H9 (cell line): ENCODE measurements at regions not wholly inside any gene's neighbourhood (a gene's known extent, or its start where the extent isn't known, plus 50 kb on each side); places are given as distances from the start of the nearest gene placed in this dataset.

ENCODE experiments used
- DNase-seq: peaks from one replicate; pipeline ENCODE4 v3.0.0-alpha.2; 2017
- H2AFZ ChIP-seq: one replicate; pipeline ENCODE4 v1.6.1; 2013; ENCODE audit warnings: mild to moderate bottlenecking, low read length, control low read depth, moderate library complexity
- H2AK5ac ChIP-seq: 2 replicates; pipeline ENCODE4 v1.6.1; 2013; ENCODE audit warnings: low read length, control low read depth, mixed read lengths; ENCODE audit not compliant: insufficient read length
- H2BK120ac ChIP-seq: one replicate; pipeline ENCODE4 v1.6.1; 2013; ENCODE audit warnings: low read depth, mild to moderate bottlenecking, low read length, control low read depth, inconsistent platforms; ENCODE audit not compliant: poor library complexity, severe bottlenecking
- H2BK12ac ChIP-seq: 2 replicates; pipeline ENCODE4 v1.6.1; 2013; ENCODE audit warnings: low read length, control low read depth, mixed read lengths, low read depth; ENCODE audit not compliant: insufficient read length
- H2BK15ac ChIP-seq: 2 replicates; pipeline ENCODE4 v1.6.1; 2013; ENCODE audit warnings: low read depth, low read length, control low read depth
- H2BK20ac ChIP-seq: one replicate; pipeline ENCODE4 v1.6.1; 2013; ENCODE audit warnings: low read depth, mild to moderate bottlenecking, low read length, control low read depth, inconsistent platforms; ENCODE audit not compliant: poor library complexity, severe bottlenecking
- H2BK5ac ChIP-seq: 2 replicates; pipeline ENCODE4 v1.6.1; 2013; ENCODE audit warnings: low read length, control low read depth, mixed read lengths; ENCODE audit not compliant: insufficient read length
- H3K14ac ChIP-seq: 2 replicates; pipeline ENCODE4 v1.6.1; 2013; ENCODE audit warnings: low read length, control low read depth; ENCODE audit not compliant: insufficient read depth
- H3K18ac ChIP-seq: 2 replicates; pipeline ENCODE4 v1.6.1; 2013; ENCODE audit warnings: low read depth, mild to moderate bottlenecking, mixed read lengths, low read length, control low read depth; ENCODE audit not compliant: insufficient read length
- H3K23ac ChIP-seq: 2 replicates; pipeline ENCODE4 v1.6.1; 2013; ENCODE audit warnings: low read length, control low read depth, mixed read lengths, low read depth; ENCODE audit not compliant: insufficient read length
- H3K23me2 ChIP-seq: 2 replicates; pipeline ENCODE4 v1.6.1; 2013; ENCODE audit warnings: low read depth, mild to moderate bottlenecking, mixed read lengths, low read length, control low read depth; ENCODE audit not compliant: insufficient read length, poor library complexity, severe bottlenecking
- H3K27ac ChIP-seq: 2 replicates; pipeline ENCODE4 v1.5.1; 2013; ENCODE audit warnings: low read length, control low read depth, mixed read lengths, low read depth; ENCODE audit not compliant: insufficient read length
- H3K27me3 ChIP-seq: 2 replicates; pipeline ENCODE4 v1.6.1; 2013; ENCODE audit warnings: low read length, control low read depth, inconsistent platforms; ENCODE audit not compliant: insufficient read depth
- H3K4ac ChIP-seq: 2 replicates; pipeline ENCODE4 v1.6.1; 2013; ENCODE audit warnings: low read depth, mild to moderate bottlenecking, control low read depth, inconsistent platforms, low read length, moderate library complexity
- H3K4me1 ChIP-seq: 2 replicates; pipeline ENCODE4 v1.6.1; 2013; ENCODE audit warnings: low read length, control low read depth, inconsistent platforms; ENCODE audit not compliant: insufficient read depth
- H3K4me2 ChIP-seq: 2 replicates; pipeline ENCODE4 v1.6.1; 2013; ENCODE audit warnings: low read length, control low read depth, mixed read lengths; ENCODE audit not compliant: insufficient read length, insufficient read depth
- H3K56ac ChIP-seq: 2 replicates; pipeline ENCODE4 v1.6.1; 2013; ENCODE audit warnings: low read depth, mild to moderate bottlenecking, mixed read lengths, low read length, control low read depth; ENCODE audit not compliant: insufficient read length
- H3K79me1 ChIP-seq: 2 replicates; pipeline ENCODE4 v1.6.1; 2013; ENCODE audit warnings: low read depth, mild to moderate bottlenecking, moderate library complexity, low read length, control low read depth, inconsistent platforms; ENCODE audit not compliant: insufficient read depth, poor library complexity, severe bottlenecking
- H3K79me2 ChIP-seq: 2 replicates; pipeline ENCODE4 v1.6.1; 2013; ENCODE audit warnings: low read length, control low read depth, inconsistent platforms; ENCODE audit not compliant: insufficient read depth
- H3K9ac ChIP-seq: 2 replicates; pipeline ENCODE4 v1.6.1; 2013; ENCODE audit warnings: low read length, control low read depth, mixed read lengths; ENCODE audit not compliant: insufficient read length; ENCODE audit errors: extremely low read depth
- H3K9me3 ChIP-seq: one replicate; pipeline ENCODE4 v1.6.1; 2013; ENCODE audit warnings: low read depth, low read length, inconsistent platforms; ENCODE audit not compliant: control insufficient read depth
- H3T11ph ChIP-seq: one replicate; pipeline ENCODE4 v1.6.1; 2013; ENCODE audit warnings: mild to moderate bottlenecking, low read length, control low read depth, inconsistent platforms
- H4K20me1 ChIP-seq: one replicate; pipeline ENCODE4 v1.6.1; 2013; ENCODE audit not compliant: control insufficient read depth, insufficient read length, insufficient read depth
- H4K5ac ChIP-seq: 2 replicates; pipeline ENCODE4 v1.6.1; 2013; ENCODE audit warnings: low read depth, mild to moderate bottlenecking, mixed read lengths, low read length, control low read depth; ENCODE audit not compliant: insufficient read length
- H4K8ac ChIP-seq: replicated peaks from 2 replicates; pipeline ENCODE4 v1.6.1; 2013; ENCODE audit warnings: low read length, control low read depth, mixed read lengths, low read depth; ENCODE audit not compliant: insufficient read length
- H4K91ac ChIP-seq: 2 replicates; pipeline ENCODE4 v1.6.1; 2013; ENCODE audit warnings: low read depth, mild to moderate bottlenecking, moderate library complexity, mixed read lengths, low read length, control low read depth; ENCODE audit not compliant: insufficient read length
- H3K27ac Mint-ChIP-seq, 3 experiments: 2 replicates in 2 of 3; 3 replicates in 1 of 3; pipeline ENCODE4 v1.8.0; 2020 to 2021; ENCODE audit warnings: mixed read lengths in 3 of 3, mild to moderate bottlenecking in 1 of 3, moderate library complexity in 1 of 3
- H3K27me3 Mint-ChIP-seq: 2 replicates; pipeline ENCODE4 v1.8.0; 2021; ENCODE audit warnings: low read depth, mild to moderate bottlenecking, moderate library complexity, mixed read lengths
- H3K36me3 Mint-ChIP-seq, 3 experiments: 2 replicates in 2 of 3; 3 replicates in 1 of 3; pipeline ENCODE4 v1.8.0; 2020 to 2021; ENCODE audit warnings: low read depth in 3 of 3, mixed read lengths in 3 of 3; ENCODE audit not compliant: insufficient read depth in 1 of 3
- H3K4me1 Mint-ChIP-seq, 2 experiments: 2 replicates each; pipeline ENCODE4 v1.8.0; 2020; ENCODE audit warnings: mixed read lengths in 2 of 2
- H3K4me3 Mint-ChIP-seq, 2 experiments: 2 replicates in 1 of 2; 3 replicates in 1 of 2; pipeline ENCODE4 v1.8.0; 2020 to 2021; ENCODE audit warnings: mild to moderate bottlenecking in 2 of 2, mixed read lengths in 2 of 2, moderate library complexity in 1 of 2
- H3K9me3 Mint-ChIP-seq, 2 experiments: 2 replicates in 1 of 2; 3 replicates in 1 of 2; pipeline ENCODE4 v1.8.0; 2020; ENCODE audit warnings: mild to moderate bottlenecking in 2 of 2, mixed read lengths in 2 of 2, moderate library complexity in 1 of 2
- WGBS: extraction: QIAGEN DNeasy Blood & Tissue Kit; methylation state at CpG from one replicate; pipeline ENCODE4 v1.1.7; 2013; ENCODE audit warnings: missing lambda C conversion rate, low lambda C conversion rate, mixed read lengths; ENCODE audit not compliant: insufficient read length; ENCODE audit errors: extremely low coverage; 5-methylcytosine and 5-hydroxymethylcytosine counted together
- TF ChIP-seq, protein P1 (sequence below): fragments of 200-600 bp; sonication (generic); conservative IDR thresholded peaks from 3 replicates; pipeline ENCODE4 v1.8.0; 2021; ENCODE audit warnings: antibody characterized with exemption, mild to moderate bottlenecking

- TF ChIP-seq, protein P1, sequence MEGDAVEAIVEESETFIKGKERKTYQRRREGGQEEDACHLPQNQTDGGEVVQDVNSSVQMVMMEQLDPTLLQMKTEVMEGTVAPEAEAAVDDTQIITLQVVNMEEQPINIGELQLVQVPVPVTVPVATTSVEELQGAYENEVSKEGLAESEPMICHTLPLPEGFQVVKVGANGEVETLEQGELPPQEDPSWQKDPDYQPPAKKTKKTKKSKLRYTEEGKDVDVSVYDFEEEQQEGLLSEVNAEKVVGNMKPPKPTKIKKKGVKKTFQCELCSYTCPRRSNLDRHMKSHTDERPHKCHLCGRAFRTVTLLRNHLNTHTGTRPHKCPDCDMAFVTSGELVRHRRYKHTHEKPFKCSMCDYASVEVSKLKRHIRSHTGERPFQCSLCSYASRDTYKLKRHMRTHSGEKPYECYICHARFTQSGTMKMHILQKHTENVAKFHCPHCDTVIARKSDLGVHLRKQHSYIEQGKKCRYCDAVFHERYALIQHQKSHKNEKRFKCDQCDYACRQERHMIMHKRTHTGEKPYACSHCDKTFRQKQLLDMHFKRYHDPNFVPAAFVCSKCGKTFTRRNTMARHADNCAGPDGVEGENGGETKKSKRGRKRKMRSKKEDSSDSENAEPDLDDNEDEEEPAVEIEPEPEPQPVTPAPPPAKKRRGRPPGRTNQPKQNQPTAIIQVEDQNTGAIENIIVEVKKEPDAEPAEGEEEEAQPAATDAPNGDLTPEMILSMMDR, result no peak
- Histone ChIP-seq H3K4me1 (no peaks in the 10 kb centered on the region), H4K5ac (no peak overlapping the region), H3K9ac (no peak overlapping the region), H3K14ac (no peak overlapping the region), H3K4ac (no peak overlapping the region), H3T11ph (no peak overlapping the region), H2AK5ac (no peak overlapping the region), H2BK15ac (no peak overlapping the region), H3K4me2 (no peak overlapping the region), H4K20me1 (no peaks in the 10 kb centered on the region), H2AFZ (no peak overlapping the region), H3K56ac (no peak overlapping the region), H2BK5ac (no peak overlapping the region), H3K23ac (no peak overlapping the region), H2BK12ac (no peak overlapping the region), H3K79me1 (no peaks in the 10 kb centered on the region), H2BK120ac (no peak overlapping the region), H4K91ac (no peak overlapping the region), H3K27ac (no peak overlapping the region), H3K79me2 (no peaks in the 10 kb centered on the region), H3K9me3 (no peaks in the 10 kb centered on the region), H4K8ac (no peak overlapping the region), H2BK20ac (no peak overlapping the region), H3K27me3 (no peaks in the 10 kb centered on the region), H3K23me2 (no peaks in the 10 kb centered on the region), H3K18ac (no peak overlapping the region)
- WGBS, result no CpG with 5 or more reads among the region's 3 CpGs
- H3K4me1 Mint-ChIP-seq, result no peaks in the 10 kb centered on the region
- no peaks in the 10 kb centered on the region for H3K27me3 Mint-ChIP-seq
- no peak overlapping the region for H3K27ac Mint-ChIP-seq
- no peak overlapping the region for H3K4me3 Mint-ChIP-seq
- H3K9me3 Mint-ChIP-seq, result no peaks in the 10 kb centered on the region
- no peaks in the 10 kb centered on the region for H3K36me3 Mint-ChIP-seq
- no peak for DNase-seq
These were observed 80.3 kb upstream of the PTBP2 start for GRCh38 chr1:96641282-96641681.
